SU-DHL-6 (cell line): ENCODE measurements at regions not wholly inside any gene's neighbourhood (a gene's known extent, or its start where the extent isn't known, plus 50 kb on each side); places are given as distances from the start of the nearest gene placed in this dataset.

Experiments
- EZH2phosphoT487 ChIP-seq: fragments of 200-600 bp; sonication (generic), shearing (Covaris generic); conservative IDR thresholded peaks from 2 replicates; pipeline ENCODE4 v1.6.1; 2018; ENCODE audit warnings: mild to moderate bottlenecking, antibody characterized with exemption, low read length, moderate library complexity, mixed read lengths
- TF ChIP-seq, protein P1 (sequence below): fragments of 200-600 bp; sonication (generic); IDR thresholded peaks from one replicate; pipeline ENCODE4 v1.5.1; 2017; ENCODE audit warnings: antibody characterized with exemption, mild to moderate bottlenecking, low read length, moderate library complexity; ENCODE audit not compliant: insufficient read depth, poor library complexity, severe bottlenecking

DNA sequence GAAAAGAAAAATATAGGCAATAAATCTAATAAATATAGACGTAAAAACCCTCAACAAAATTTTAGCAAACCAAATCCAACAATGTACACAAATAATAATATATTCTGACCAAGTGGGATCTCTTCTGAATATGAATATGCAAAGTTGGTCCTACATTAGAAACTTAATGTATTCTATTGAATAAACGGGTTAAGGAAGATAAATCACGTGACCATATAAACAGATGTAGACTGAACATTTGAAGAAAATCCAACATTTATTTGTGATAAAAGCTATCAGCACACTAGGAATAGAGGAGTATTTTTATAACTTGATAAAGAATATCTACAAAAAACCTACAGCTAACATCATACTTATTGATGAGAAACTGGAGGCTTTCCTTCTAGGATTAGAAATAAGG is 502.8 kb upstream of the KIF2B start:
- TF ChIP-seq, protein P1, sequence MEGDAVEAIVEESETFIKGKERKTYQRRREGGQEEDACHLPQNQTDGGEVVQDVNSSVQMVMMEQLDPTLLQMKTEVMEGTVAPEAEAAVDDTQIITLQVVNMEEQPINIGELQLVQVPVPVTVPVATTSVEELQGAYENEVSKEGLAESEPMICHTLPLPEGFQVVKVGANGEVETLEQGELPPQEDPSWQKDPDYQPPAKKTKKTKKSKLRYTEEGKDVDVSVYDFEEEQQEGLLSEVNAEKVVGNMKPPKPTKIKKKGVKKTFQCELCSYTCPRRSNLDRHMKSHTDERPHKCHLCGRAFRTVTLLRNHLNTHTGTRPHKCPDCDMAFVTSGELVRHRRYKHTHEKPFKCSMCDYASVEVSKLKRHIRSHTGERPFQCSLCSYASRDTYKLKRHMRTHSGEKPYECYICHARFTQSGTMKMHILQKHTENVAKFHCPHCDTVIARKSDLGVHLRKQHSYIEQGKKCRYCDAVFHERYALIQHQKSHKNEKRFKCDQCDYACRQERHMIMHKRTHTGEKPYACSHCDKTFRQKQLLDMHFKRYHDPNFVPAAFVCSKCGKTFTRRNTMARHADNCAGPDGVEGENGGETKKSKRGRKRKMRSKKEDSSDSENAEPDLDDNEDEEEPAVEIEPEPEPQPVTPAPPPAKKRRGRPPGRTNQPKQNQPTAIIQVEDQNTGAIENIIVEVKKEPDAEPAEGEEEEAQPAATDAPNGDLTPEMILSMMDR, result no peak
- TF ChIP-seq EZH2phosphoT487, result no peak
